Fibroblast of pulmonary artery (primary cell): ENCODE measurements at regions not wholly inside any gene's neighbourhood (a gene's known extent, or its start where the extent isn't known, plus 50 kb on each side); places are given as distances from the start of the nearest gene placed in this dataset.
"Not testable (repeated sequence)": the region's sequence is repeated elsewhere in the genome, so short reads cannot be mapped to it uniquely, and the experiment has no call there.

Experiments
- DNase-seq: peaks from one replicate; pipeline ENCODE4 v3.0.0-alpha.2; 2010; ENCODE audit warnings: low read depth
- H3K4me3 ChIP-seq: replicated peaks from 2 replicates; pipeline ENCODE4 v1.5.1; 2011; ENCODE audit warnings: low read depth, mild to moderate bottlenecking, control low read depth, low read length, moderate library complexity
- TF ChIP-seq, protein P1 (sequence below): IDR thresholded peaks from 2 replicates; pipeline ENCODE4 v1.5.1; 2011; ENCODE audit warnings: mild to moderate bottlenecking, control low read depth, low read length, inconsistent platforms; ENCODE audit errors: missing control alignments

DNA sequence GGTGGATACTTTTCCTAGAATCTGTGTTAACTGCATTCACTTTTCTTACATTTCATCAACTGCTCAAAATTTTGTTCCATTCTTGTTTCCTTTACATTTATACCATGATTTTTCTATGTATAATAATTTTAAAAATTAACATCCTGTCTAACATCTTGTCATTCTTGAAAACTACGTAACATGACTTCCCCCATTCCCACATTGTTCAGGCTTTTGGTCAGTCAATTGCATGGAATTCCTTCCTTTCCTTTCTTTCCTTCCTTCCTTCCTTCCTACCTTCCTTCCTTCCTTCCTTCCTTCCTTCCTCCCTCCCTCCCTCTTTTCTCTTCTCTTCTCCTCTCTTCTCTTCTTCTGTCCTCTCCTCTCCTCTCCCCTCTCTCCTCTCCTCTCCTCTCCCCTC, 220.7 kb upstream of the TP63 start:
- TF ChIP-seq, protein P1, sequence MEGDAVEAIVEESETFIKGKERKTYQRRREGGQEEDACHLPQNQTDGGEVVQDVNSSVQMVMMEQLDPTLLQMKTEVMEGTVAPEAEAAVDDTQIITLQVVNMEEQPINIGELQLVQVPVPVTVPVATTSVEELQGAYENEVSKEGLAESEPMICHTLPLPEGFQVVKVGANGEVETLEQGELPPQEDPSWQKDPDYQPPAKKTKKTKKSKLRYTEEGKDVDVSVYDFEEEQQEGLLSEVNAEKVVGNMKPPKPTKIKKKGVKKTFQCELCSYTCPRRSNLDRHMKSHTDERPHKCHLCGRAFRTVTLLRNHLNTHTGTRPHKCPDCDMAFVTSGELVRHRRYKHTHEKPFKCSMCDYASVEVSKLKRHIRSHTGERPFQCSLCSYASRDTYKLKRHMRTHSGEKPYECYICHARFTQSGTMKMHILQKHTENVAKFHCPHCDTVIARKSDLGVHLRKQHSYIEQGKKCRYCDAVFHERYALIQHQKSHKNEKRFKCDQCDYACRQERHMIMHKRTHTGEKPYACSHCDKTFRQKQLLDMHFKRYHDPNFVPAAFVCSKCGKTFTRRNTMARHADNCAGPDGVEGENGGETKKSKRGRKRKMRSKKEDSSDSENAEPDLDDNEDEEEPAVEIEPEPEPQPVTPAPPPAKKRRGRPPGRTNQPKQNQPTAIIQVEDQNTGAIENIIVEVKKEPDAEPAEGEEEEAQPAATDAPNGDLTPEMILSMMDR, result no peak
- no peak overlapping the region for H3K4me3 ChIP-seq
- DNase-seq, result no peak

DNA sequence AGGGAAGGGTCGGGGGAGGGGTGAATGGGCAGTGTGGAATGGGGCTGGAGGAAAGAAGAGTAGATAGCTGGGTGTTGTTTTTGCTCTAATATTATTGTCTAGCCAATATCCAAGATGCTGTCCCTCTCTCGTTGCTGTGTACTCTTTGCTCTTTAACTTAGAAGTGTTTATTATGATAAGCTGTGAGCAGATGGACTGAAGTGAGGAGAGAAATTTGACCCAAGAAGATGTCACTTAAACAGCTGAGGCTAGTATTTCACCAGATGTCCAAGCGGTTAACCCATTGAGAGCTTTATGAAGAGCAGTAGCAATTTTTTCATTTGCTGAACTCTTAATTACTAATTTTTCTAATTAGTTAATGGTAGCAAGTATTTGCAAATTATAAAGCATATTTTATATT, 212.2 kb upstream of the TP63 start:
- DNase-seq, result no peak
- no peak overlapping the region for H3K4me3 ChIP-seq
- TF ChIP-seq, protein P1, result no peak

DNA sequence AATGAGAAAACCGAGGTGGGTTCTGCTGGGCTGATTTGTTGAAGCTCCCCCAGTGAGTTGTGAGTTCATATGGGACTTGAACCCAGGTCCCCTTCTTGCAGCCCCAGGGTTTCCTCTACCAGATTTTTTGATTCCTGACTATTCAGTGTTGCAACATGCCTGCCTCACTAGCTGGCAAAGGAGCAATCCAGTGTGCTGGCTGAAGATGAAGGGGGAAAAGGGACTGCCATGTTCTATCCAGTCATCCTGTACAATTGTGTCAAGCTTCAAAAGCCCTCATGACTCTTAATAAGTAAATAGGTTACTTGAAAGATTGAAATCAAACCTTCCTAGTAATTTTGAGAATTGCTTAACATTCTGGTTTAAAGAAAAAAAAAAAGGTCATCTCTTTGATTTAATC, 211.5 kb upstream of the TP63 start:
- H3K4me3 ChIP-seq, result no peak overlapping the region
- no peak for DNase-seq
- TF ChIP-seq, protein P1, result no peak

DNA sequence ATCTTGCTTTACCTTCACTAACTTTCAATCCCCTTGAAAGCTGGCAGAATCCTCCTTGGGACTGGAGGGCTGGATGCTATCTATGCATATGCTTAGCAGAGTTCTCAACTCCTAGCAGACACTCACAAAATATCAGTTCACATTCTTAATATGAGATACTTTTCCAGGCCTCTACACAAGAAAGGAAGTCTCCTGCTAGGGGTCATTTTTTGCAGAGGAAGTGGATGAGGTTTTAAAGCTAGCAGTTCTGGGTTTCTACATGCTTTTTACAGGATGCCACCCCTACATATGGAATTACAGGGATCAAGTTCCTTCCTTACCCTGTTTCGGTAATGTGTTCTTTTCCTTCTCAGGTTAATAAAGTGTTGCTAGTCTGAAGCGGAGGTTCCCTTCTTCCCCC, 206.3 kb upstream of the TP63 start:
- H3K4me3 ChIP-seq, result no peak overlapping the region
- DNase-seq, result no peak
- TF ChIP-seq, protein P1, result no peak

DNA sequence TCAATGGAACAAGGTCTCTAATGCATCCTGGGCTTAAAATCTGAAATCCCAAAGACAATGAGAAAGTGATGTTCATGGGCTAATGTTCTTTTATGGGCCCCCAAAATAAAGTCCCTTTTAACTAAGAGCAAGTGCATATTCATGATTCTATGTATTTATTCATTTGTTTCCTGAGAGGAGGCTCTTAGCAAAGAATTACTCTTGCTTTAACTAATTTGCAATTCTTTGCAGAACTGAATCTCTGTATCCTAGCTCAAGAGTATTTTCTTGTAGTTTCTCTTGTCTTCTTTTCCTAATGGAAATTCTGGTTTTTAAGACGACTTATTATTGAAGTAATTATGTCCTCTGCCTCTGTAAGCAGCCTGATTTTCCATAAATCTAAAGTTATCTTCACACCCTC, 202.2 kb upstream of the TP63 start:
- no peak for DNase-seq
- TF ChIP-seq, protein P1, result no peak
- H3K4me3 ChIP-seq, result no peak overlapping the region

DNA sequence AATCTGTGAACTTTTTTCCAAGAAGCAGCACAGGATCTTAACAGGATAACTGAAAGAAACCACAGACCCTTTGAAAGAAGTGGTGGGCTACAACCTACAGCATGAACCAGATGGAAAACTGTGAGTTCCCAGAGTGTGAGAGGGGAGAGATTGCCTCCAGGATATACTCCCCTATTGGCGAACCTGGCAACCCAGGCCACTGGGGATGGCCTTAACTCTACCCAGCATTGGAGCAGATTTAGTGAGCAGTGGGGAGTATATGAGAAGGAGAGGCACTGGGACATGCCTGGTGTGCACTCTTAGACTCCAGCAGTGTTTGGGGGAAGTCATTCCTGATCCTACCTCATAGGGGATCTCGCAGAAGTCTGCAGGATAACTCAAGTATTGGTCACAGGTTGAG, 201.0 kb upstream of the TP63 start:
- no peak overlapping the region for H3K4me3 ChIP-seq
- TF ChIP-seq, protein P1, result no peak
- DNase-seq, result no peak

DNA sequence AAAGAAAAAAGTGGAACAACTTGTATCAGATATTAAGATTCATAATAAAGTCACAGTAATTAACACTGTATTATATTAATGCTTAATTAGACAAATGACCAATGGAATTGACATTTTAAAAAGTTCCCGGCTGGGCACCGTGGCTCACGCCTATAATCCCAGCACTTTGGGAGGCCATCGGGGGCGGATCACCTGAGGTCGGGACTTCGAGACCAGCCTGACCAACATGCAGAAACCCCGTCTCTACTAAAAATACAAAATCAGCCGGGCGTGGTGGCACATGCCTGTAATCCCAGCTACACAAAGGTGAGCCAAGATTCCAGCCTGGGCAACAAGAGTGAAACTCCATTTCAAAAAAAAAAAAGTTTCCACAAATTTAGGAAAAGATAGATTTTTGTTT, 188.9 kb upstream of the TP63 start:
- DNase-seq, H3K4me3 ChIP-seq: not testable (repeated sequence)
